Activated T-helper 17 cell treated with anti-CD3 and anti-CD28 coated beads, Interleukin-2, amount 50 U/mL, for 72 hours (primary cell): ENCODE measurements at regions not wholly inside any gene's neighbourhood (a gene's known extent, or its start where the extent isn't known, plus 50 kb on each side); places are given as distances from the start of the nearest gene placed in this dataset.

ENCODE experiments used
- ATAC-seq: fragments of 150-1000 bp; cut with Tn5 transposase; replicated peaks from 2 replicates; pipeline ENCODE4 v1.10.0; 2021; ENCODE audit warnings: mild to moderate bottlenecking, moderate library complexity
- H3K27ac Mint-ChIP-seq: one replicate; pipeline ENCODE4 v1.8.0; 2022; ENCODE audit warnings: mixed read lengths
- H3K27me3 Mint-ChIP-seq: one replicate; pipeline ENCODE4 v1.8.0; 2022; ENCODE audit warnings: mixed read lengths
- H3K36me3 Mint-ChIP-seq: one replicate; pipeline ENCODE4 v1.8.0; 2022; ENCODE audit warnings: low read depth, mild to moderate bottlenecking, mixed read lengths
- H3K4me1 Mint-ChIP-seq: one replicate; pipeline ENCODE4 v1.8.0; 2022; ENCODE audit warnings: mixed read lengths
- H3K4me3 Mint-ChIP-seq: one replicate; pipeline ENCODE4 v1.8.0; 2022; ENCODE audit warnings: mild to moderate bottlenecking, mixed read lengths
- H3K9me3 Mint-ChIP-seq: one replicate; pipeline ENCODE4 v1.8.0; 2022; ENCODE audit warnings: mixed read lengths

DNA sequence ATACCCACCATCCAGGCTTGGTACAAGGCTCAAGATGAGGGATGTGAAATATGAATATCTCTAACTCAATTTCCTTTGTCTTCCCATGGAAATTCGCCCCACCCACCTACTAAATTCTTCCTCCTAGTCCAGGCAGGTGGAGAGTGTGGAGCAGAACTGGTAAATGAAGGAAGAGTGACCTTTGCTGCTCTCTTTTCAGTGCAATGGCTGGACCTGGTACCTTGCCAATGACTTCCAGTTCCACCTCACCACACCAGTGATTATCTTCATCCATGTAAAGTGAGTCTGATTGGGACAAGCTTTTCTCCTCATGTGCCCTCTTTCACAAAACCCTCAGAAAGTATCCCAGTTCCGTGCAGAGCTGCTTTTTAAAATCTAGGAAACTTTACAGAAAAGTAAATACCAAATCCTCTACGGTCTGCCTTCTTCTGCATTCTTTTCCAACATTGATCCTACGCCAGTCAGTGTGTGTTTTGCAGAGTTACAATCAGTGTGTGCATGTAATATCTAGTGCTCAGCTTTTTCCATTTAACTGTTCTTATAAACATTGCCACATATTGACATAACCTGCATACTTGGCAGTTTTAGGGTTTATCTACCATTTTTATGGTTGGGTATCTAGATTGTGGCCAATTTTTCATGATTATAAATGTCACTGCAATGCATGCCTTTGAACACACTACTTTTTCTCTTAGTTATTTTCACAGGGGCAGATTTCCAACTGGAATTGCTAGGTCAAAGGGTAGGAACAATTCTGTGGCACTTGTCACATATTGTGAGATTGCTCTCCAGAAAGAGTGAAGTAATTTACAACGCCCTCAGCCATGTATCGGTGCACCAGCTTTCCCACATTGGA is 86.5 kb upstream of the SEC11C start:
- Mint-ChIP-seq H3K9me3 (no peaks in the 10 kb centered on the region), H3K27me3 (peaks cover 9% of the 10 kb centered on the region), H3K27ac (no peak overlapping the region), H3K4me3 (no peak overlapping the region), H3K36me3 (no peaks in the 10 kb centered on the region), H3K4me1 (no peaks in the 10 kb centered on the region)
- no peak for ATAC-seq

DNA sequence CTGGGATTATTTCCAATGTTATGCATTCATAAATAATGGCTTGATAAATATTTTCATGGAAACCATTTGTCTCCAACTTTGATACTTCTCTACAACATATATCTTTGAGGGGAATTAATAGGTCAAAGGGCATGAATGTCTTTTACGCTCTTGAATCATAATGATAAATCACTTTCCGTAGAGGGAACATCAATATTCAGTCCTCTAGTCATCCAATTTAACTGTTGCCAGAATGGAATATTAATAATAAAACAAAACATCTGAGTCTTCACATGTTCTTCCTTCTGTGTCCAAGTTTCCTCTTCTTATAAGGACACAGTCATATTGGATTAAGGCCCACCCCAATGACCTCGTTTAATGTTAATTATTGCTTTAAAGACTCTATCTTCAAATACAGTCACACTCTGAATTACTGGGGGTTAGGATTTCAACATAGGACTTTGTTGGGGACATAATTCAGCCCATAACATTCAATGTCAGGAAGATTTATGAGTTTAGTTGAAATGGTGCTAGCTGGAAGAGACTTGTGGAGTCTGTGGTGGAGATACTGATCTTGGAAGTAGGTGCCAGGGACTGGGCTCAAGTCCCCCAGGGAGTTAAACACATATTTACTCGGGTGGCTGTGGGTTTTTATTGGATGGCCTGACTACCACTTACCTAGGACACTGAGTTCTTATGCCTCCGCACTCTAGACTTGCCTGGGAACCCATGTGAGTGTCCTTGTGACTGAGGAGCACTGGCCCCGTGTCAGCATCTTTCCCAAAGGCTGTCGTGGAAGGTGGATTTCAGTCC is 85.0 kb upstream of the SEC11C start:
- Mint-ChIP-seq H3K27me3 (peaks cover 6% of the 10 kb centered on the region), H3K9me3 (no peaks in the 10 kb centered on the region), H3K36me3 (no peaks in the 10 kb centered on the region), H3K27ac (no peak overlapping the region), H3K4me3 (no peak overlapping the region), H3K4me1 (no peaks in the 10 kb centered on the region)
- ATAC-seq: no peak

DNA sequence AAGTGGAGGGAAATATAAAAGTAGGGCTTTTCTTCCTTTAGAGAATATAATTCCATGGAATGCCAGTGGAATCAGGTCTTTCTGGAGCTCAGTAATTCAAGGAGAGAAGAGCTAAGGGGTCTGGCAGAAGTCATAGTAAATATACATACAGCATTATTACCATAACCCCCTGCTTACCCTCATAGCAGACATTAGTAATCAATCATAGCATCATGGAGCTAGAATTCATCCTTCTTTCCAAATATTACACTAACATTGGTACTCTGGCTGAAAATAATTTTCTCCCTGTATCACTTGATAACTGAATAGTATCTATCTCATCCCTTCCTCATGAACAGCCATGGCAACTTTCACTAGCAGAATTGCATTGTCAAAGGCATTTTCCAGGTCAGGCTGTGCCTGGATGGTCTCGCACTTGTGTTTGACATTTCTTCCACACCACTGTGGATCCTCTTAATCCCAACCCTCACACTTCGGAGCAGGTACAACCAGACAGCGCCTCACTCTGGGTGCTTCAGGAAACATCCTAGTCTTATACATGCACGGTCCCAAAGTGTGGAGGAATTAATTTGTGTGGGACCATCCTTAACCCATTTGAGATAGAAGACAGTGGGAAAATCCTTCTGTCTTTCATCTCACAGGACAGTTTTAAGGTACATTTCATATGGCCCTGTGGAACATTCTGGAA is 84.2 kb upstream of the SEC11C start:
- Mint-ChIP-seq H3K4me3 (no peak overlapping the region), H3K27ac (no peak overlapping the region), H3K27me3 (peaks cover 10% of the 10 kb centered on the region), H3K4me1 (no peaks in the 10 kb centered on the region), H3K9me3 (no peaks in the 10 kb centered on the region), H3K36me3 (no peaks in the 10 kb centered on the region)
- no peak for ATAC-seq

DNA sequence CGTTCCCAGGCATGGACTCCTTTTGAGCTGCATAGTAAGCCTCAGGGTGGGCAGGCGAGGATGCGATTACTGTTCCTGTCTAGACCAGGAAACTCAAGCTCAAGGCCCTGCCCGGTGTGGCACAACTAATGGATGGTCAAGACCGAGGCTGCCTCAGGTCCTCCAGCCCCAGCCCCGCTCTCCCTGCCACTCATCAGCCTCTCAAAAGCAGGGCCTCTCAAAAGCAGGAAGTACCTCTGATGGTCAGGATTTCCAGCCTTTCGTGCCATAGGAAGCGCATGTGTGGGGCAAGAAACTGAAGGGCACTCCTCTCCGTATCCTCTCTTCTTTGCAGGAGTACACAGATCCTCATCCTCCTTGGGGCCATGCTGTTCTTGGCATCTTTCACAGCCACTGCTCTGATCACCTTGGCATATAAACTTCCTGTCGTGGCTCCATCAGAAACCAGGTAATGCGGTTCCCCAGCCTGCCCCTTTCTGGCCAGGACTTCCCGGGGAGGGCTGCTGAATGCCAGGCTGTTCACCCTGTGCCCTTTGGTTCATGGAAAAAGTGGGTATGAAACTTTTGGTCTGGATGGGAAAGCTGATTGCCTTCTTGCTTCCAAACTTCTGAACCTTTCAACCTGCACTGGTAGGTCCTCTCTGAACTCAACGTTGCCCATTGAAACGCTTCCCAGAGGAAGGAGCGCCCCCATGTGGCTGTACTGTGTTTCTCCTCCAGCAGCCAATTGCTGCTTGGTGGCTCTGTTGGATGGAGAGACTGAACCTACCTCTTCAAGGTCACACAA is 82.8 kb upstream of the SEC11C start:
- Mint-ChIP-seq H3K9me3 (no peaks in the 10 kb centered on the region), H3K4me3 (no peak overlapping the region), H3K4me1 (no peaks in the 10 kb centered on the region), H3K36me3 (no peaks in the 10 kb centered on the region), H3K27me3 (peaks cover 18% of the 10 kb centered on the region), H3K27ac (no peak overlapping the region)
- peak; percentile 66 for ATAC-seq

GRCh38 chr18:59057493-59057795 is 82.2 kb upstream of the SEC11C start:
- Mint-ChIP-seq H3K4me3 (no peak overlapping the region), H3K4me1 (no peaks in the 10 kb centered on the region), H3K36me3 (no peaks in the 10 kb centered on the region), H3K9me3 (no peaks in the 10 kb centered on the region), H3K27ac (no peak overlapping the region), H3K27me3 (peaks cover 18% of the 10 kb centered on the region)
- ATAC-seq: no peak

GRCh38 chr18:59057969-59058368 is 81.7 kb upstream of the SEC11C start:
- Mint-ChIP-seq H3K9me3 (no peaks in the 10 kb centered on the region), H3K4me1 (no peaks in the 10 kb centered on the region), H3K27me3 (peaks cover 18% of the 10 kb centered on the region), H3K36me3 (no peaks in the 10 kb centered on the region), H3K4me3 (no peak overlapping the region), H3K27ac (no peak overlapping the region)
- no peak for ATAC-seq

DNA sequence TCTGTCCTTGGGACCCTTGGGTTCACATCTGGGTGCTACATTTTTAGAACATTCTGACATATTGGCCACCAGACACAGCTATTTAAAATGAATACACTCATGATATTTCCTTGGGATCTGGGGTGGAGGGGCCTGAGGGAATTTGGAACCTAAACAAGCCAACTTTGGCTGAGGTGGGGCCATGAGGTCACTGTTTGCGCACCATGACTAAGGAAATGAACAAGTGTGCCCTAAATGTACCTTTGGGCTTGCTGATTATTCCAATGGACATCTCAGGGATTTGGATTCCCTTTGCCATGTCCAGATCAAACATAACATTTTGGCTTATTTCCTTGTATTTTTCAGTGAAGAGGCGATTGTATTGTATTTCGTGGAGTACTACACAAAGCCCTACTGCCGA is 80.5 kb upstream of the SEC11C start:
- H3K4me3 Mint-ChIP-seq: no peak overlapping the region
- no peaks in the 10 kb centered on the region for H3K36me3 Mint-ChIP-seq
- H3K9me3 Mint-ChIP-seq: no peaks in the 10 kb centered on the region
- H3K27ac Mint-ChIP-seq: no peak overlapping the region
- H3K27me3 Mint-ChIP-seq: peaks cover 24% of the 10 kb centered on the region
- no peaks in the 10 kb centered on the region for H3K4me1 Mint-ChIP-seq
- ATAC-seq: no peak

GRCh38 chr18:59060551-59060950 is 79.1 kb upstream of the SEC11C start:
- Mint-ChIP-seq H3K9me3 (no peaks in the 10 kb centered on the region), H3K27me3 (peaks cover 25% of the 10 kb centered on the region), H3K27ac (peak overlapping the region; percentile 32), H3K4me1 (no peaks in the 10 kb centered on the region), H3K36me3 (no peaks in the 10 kb centered on the region), H3K4me3 (no peak overlapping the region)
- ATAC-seq: no peak

GRCh38 chr18:59061914-59062642 is 77.6 kb upstream of the SEC11C start:
- Mint-ChIP-seq H3K9me3 (no peaks in the 10 kb centered on the region), H3K27ac (no peak overlapping the region), H3K36me3 (no peaks in the 10 kb centered on the region), H3K27me3 (peaks cover 30% of the 10 kb centered on the region), H3K4me1 (no peaks in the 10 kb centered on the region), H3K4me3 (no peak overlapping the region)
- peak; percentile 64 for ATAC-seq

GRCh38 chr18:59062643-59063006 is 77.1 kb upstream of the SEC11C start:
- Mint-ChIP-seq H3K4me1 (no peaks in the 10 kb centered on the region), H3K36me3 (no peaks in the 10 kb centered on the region), H3K27ac (no peak overlapping the region), H3K4me3 (no peak overlapping the region), H3K9me3 (no peaks in the 10 kb centered on the region), H3K27me3 (peaks cover 30% of the 10 kb centered on the region)
- ATAC-seq: no peak

DNA sequence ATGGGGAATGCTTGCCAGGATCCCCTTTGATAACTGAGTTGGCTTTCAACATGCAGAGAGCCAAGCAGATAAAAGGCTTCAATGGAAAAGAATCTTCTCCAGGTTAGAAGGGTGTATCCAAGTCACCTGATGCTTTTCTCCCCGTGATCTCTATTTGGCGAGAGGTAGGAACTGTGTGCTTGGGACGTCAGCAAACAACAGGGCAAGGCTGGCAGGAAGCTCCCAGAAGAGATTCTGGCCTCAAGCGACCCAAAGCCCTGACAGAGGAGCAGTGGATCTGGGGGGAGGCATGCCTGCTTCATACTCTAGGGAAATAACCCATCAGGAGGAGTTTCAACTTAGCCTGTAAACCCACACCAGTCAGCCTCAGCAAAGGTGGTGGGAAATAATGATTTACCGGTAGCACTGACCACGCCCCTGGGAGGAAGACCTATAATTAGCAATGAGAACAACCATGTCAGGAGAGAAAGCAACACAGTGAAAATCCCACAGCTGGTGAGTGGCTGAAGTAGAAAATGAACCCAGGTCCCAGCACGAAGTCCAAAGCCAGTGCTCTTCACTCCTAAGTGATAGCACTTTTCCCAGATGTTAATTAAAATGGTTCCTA is 76.3 kb upstream of the SEC11C start:
- Mint-ChIP-seq H3K4me1 (no peaks in the 10 kb centered on the region), H3K36me3 (no peaks in the 10 kb centered on the region), H3K4me3 (no peak overlapping the region), H3K9me3 (no peaks in the 10 kb centered on the region), H3K27ac (no peak overlapping the region), H3K27me3 (peaks cover 30% of the 10 kb centered on the region)
- peak; percentile 30 for ATAC-seq

DNA sequence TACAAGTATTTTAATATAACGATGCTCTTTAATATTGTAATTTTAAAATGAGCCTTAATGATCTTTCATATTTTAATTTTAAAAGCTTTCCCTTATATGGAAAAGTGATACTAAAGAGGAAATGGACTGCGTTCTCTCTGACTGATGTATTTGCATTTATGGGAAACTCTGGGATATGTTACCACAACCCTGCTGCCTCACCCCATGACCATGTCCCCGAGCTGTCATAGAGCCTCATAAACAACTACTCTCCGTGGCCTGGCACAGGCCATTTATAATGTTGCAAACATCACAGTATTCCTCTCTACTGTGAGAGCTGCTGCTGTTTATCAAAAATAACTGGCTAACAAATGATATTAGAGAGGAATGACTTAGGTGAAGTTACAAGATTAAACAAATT is 75.8 kb upstream of the SEC11C start:
- Mint-ChIP-seq H3K4me3 (no peak overlapping the region), H3K27me3 (peaks cover 30% of the 10 kb centered on the region), H3K36me3 (no peaks in the 10 kb centered on the region), H3K9me3 (no peaks in the 10 kb centered on the region), H3K27ac (no peak overlapping the region), H3K4me1 (no peaks in the 10 kb centered on the region)
- ATAC-seq: no peak

GRCh38 chr18:59065684-59066083 is 74.0 kb upstream of the SEC11C start:
- Mint-ChIP-seq H3K27me3 (peaks cover 24% of the 10 kb centered on the region), H3K4me3 (no peak overlapping the region)

More at GRCh38 chr18:59065684-59066083, 74.0 kb upstream of the SEC11C start:
- no peaks in the 10 kb centered on the region for H3K4me1 Mint-ChIP-seq
- no peak for ATAC-seq
- no peaks in the 10 kb centered on the region for H3K36me3 Mint-ChIP-seq
- H3K27ac Mint-ChIP-seq: no peak overlapping the region
- H3K9me3 Mint-ChIP-seq: no peaks in the 10 kb centered on the region
